Activated naive CD4-positive, alpha-beta T cell treated with anti-CD3 and anti-CD28 coated beads, Interleukin-2, amount 50 U/mL, for 16 hours (primary cell): ENCODE measurements at regions not wholly inside any gene's neighbourhood (a gene's known extent, or its start where the extent isn't known, plus 50 kb on each side); places are given as distances from the start of the nearest gene placed in this dataset.

ENCODE experiments used
- DNase-seq: peaks from one replicate; pipeline ENCODE4 v3.0.0-alpha.2; 2020

- no peak for DNase-seq
These were observed 55.1 kb downstream of the PJA1 start for GRCh38 chrX:69110116-69110530.

DNA sequence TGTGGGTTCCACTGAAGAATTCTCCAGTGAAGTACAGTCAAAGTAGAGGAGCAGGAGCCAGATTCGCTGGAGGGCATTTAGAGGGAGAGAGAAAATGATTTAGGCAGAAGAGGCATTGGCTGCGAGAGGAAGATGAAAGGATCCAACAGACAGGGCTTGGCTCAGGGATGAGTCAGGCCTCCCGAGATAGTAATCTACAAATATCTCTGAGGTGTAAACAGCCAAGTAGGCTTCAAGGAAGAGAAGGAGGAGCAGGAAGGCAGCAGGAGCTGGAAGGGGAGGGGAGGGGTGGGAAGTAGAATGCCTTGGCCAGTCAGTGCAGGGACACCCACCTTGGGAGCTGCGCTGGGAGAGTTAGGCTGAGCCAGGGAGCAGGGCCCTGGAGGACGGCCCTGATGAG lies 55.5 kb downstream of the PJA1 start:
- no peak for DNase-seq

DNA sequence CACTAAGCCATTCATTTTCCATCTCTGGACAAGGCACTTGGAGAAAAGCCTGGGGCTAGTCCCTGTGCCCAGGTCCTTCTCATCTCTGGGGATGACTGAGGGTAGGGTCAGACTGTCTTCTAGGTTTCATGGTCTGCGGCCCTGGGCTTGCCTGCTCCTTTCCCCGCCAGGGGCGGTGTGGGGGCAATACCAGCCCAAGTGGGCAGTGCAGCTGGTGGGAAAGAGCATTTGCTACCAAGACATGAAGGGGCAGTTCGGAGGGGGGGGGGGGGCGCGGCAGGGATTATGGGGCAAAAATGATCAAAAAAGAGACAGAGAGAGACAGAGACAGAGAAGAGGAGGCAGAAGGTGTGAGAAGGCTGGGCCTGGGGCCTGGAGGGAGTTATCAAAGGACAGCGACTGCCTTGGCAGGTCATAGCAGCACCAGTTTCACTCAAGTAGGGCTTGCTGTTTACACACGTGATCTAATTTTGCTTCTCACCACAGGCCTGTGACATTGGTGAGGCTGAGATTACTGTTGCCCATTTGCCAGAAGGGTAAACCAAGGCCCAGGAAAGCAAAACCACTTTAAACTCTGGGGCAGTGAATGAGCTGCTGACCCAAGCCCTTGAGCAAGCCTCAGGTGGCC lies 56.1 kb downstream of the PJA1 start:
- no peak for DNase-seq

DNA sequence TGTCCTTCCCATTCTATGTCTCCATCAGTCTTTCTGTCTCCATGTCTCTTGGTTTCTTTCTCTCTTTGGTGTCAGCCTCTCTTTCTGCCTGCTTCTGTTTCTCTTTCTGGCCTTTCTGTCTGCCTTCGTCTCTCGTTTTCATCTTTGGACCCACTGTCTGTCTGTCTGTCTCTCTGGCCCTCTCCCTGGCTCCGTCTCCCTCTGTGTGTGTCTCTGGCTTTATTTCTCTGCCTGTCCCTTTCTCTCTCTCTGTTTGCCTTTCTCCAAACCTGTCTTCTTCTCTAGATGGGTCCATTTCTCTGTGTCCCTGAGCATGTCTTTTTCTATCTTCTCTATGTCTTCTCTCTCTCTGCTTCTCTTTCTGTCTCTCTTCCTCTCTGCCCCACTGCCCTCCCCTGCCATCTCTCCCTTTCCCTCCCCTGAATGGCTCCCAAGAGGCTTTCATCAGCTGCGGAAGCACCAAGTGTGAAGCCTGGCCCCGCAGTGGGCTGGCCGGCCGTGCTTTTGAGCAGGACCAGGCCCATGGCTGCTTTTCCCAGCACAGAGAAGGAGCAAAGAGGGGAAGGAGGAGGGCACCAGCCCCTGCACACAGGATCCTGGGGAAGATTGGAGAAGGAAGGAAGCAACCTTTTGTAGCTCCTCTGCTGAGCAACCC lies 57.4 kb downstream of the PJA1 start:
- DNase-seq, result no peak

DNA sequence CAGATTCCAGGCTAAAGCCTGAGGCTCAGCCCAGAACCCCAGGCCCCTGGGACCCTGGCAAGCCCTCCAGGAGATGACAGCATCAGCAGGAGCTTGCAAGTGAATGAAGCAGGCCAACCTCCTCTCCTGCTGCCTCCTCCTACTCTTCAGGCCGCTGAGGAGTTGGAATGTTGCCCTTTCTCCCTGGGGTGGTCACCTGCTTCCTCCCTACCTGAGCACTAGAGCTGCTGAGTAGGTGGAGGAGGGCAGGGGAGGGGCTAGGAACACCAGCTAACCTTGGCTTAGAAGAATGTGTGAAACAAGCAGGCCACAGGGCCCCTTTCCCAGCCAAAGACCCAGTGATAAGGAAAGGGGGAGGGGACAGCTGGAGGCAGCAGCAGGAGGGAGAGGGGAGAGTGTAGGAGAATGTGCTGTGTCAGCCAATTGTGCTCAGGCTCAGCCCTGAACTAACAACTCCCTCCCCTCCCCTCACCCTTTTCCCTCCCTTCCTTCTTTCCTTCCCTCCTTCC lies 58.0 kb downstream of the PJA1 start:
- no peak for DNase-seq

- no peak for DNase-seq
These were observed 60.4 kb downstream of the PJA1 start for GRCh38 chrX:69104756-69105434.

GRCh38 chrX:69103539-69103938 lies 61.7 kb downstream of the PJA1 start:
- DNase-seq, result no peak

- DNase-seq, result no peak
These were observed 62.5 kb downstream of the PJA1 start for GRCh38 chrX:69102612-69103194.

- DNase-seq, result no peak
These were observed 63.5 kb downstream of the PJA1 start for GRCh38 chrX:69101683-69102251.

- DNase-seq, result no peak
These were observed 64.8 kb downstream of the PJA1 start for GRCh38 chrX:69100478-69100877.

GRCh38 chrX:69097451-69098236 lies 67.6 kb downstream of the PJA1 start:
- no peak for DNase-seq

GRCh38 chrX:69096963-69097362 lies 68.3 kb downstream of the PJA1 start:
- DNase-seq, result no peak

DNA sequence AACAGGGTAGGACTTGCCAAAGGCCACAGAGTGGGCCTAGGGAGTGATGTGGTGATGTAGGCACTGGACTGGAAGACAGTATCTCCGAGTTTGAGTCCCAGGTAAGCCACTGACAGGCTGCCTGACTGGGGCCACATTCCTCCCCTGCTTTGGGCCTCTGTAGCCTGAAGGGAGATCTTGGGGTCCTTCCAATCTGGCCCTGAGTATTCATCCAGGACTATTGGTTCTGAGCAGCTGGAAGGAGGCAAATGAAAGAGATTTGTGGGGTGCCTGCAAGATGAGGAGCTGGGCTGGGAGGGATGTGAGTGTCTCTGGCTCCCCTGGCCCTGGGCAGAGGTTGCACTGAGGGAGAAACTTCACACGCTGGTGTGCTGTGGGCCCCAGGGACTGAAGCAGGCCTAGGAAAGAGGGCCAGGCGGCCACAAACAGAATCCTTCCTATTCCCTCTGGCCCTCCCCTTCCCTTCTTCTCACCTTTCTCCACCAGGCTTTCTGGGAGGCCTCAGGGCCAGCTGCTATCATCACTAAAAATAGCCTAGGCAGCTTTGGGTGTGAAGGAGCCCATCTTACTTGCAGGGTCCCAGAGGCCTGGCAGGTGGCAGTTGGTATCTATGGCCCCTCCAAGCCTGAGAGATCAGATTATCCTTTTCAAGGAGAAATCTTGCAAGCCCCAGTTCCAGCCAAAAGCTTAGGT lies 70.1 kb downstream of the PJA1 start:
- no peak for DNase-seq

GRCh38 chrX:69093960-69094871 lies 71.0 kb downstream of the PJA1 start:
- DNase-seq, result peak; percentile 12

- no peak for DNase-seq
These were observed 75.2 kb downstream of the PJA1 start for GRCh38 chrX:69090022-69090421.

- DNase-seq, result no peak
These were observed 76.0 kb downstream of the PJA1 start for GRCh38 chrX:69089203-69089602.

- DNase-seq, result no peak
These were observed 76.9 kb downstream of the PJA1 start for GRCh38 chrX:69088171-69088938.

GRCh38 chrX:69085826-69086225 lies 79.4 kb downstream of the PJA1 start:
- DNase-seq, result no peak

GRCh38 chrX:69085151-69085550 lies 80.1 kb downstream of the PJA1 start:
- DNase-seq, result no peak

DNA sequence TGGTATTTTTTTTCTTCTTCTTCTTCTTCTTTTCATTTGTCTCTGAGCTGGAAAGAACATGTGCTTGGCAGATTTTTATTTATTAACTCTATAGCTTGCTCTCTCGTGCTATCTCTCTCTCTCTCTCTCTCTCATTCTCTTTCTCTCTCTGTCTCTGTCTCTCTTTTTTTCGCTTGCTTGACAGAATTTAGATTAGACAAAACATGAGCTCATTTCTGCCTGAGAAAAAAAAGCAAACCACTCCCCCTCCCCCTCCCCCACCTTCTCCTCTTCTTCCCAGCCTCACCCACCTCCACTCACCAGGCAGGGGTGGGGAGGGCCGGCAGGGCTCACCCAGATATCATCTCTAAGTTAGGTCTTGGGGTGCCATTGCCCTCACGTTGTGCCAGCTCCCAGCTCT lies 81.5 kb downstream of the PJA1 start:
- DNase-seq, result no peak
